NCI-H526 (cell line): ENCODE measurements at regions not wholly inside any gene's neighbourhood (a gene's known extent, or its start where the extent isn't known, plus 50 kb on each side); places are given as distances from the start of the nearest gene placed in this dataset.
"Not testable (repeated sequence)": the region's sequence is repeated elsewhere in the genome, so short reads cannot be mapped to it uniquely, and the experiment has no call there.

Experiments used
- DNase-seq, 2 experiments: peaks; one replicate each; lab custom pipeline; 2025; lab: John Stamatoyannopoulos, UW

- DNase-seq, result no peak
Observed at GRCh38 chr3:78086150-78086549, 1046.3 kb downstream of the ROBO2 start.

- DNase-seq, result no peak
Observed at GRCh38 chr3:78087134-78087533, 1047.2 kb downstream of the ROBO2 start.

GRCh38 chr3:78088006-78088405 is 1048.1 kb downstream of the ROBO2 start:
- no peak for DNase-seq

- no peak for DNase-seq
Observed at GRCh38 chr3:78090382-78090781, 1050.5 kb downstream of the ROBO2 start.

GRCh38 chr3:78091478-78092119 is 1051.7 kb downstream of the ROBO2 start:
- DNase-seq, result no peak

GRCh38 chr3:78092574-78092973 is 1052.7 kb downstream of the ROBO2 start:
- DNase-seq, result not testable (repeated sequence)

GRCh38 chr3:78096488-78097255 is 1056.8 kb downstream of the ROBO2 start:
- DNase-seq, result no peak

- no peak for DNase-seq
Observed at GRCh38 chr3:78098367-78098766, 1058.5 kb downstream of the ROBO2 start.

- no peak for DNase-seq
Observed at GRCh38 chr3:78101384-78101783, 1061.5 kb downstream of the ROBO2 start.

GRCh38 chr3:78108269-78108961 is 1068.5 kb downstream of the ROBO2 start:
- DNase-seq, result not testable (repeated sequence)

GRCh38 chr3:78112291-78113010 is 1072.6 kb downstream of the ROBO2 start:
- DNase-seq, result no peak

- DNase-seq, result no peak
Observed at GRCh38 chr3:78115983-78116382, 1076.1 kb downstream of the ROBO2 start.

- DNase-seq, result no peak
Observed at GRCh38 chr3:78116874-78117273, 1077.0 kb downstream of the ROBO2 start.

GRCh38 chr3:78123058-78123457 is 1083.2 kb downstream of the ROBO2 start:
- DNase-seq, result no peak

- DNase-seq, result no peak
Observed at GRCh38 chr3:78129707-78130106, 1089.8 kb downstream of the ROBO2 start.

GRCh38 chr3:78130741-78131290 is 1090.9 kb downstream of the ROBO2 start:
- no peak for DNase-seq

- DNase-seq, result no peak
Observed at GRCh38 chr3:78134496-78134895, 1094.6 kb downstream of the ROBO2 start.

- no peak for DNase-seq
Observed at GRCh38 chr3:78139166-78139565, 1099.3 kb downstream of the ROBO2 start.

GRCh38 chr3:78140274-78140673 is 1100.4 kb downstream of the ROBO2 start:
- no peak for DNase-seq

GRCh38 chr3:78140866-78141265 is 1101.0 kb downstream of the ROBO2 start:
- DNase-seq, result no peak

- no peak for DNase-seq
Observed at GRCh38 chr3:78141269-78141668, 1101.4 kb downstream of the ROBO2 start.

GRCh38 chr3:78143000-78143399 is 1103.1 kb downstream of the ROBO2 start:
- no peak for DNase-seq
